ENCODE measurements at regions not wholly inside any gene's neighbourhood (a gene's known extent, or its start where the extent isn't known, plus 50 kb on each side); places are given as distances from the start of the nearest gene placed in this dataset.
A peak's percentile ranks its signal among the peaks of the same experiment; 100 is the strongest.

DNA sequence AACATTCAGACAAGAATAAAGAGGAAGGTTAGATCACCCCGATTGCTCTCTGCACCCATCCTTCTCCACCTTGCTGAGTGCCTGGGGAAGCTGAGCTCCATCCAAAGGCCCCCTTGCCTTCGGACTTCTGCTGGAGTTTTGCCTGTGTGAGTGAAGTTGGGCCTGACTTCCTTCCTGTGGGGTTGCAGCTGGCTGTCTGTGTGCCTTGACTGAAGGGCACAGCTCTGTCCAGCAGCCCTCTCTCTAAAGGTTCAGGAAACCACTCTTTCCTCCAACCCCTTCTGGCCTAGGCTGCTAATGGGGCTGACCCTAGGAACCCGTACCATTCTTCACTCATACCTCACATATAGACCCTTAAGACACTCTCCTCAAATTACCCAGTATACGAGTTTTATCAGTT lies 173.4 kb upstream of the HMCN1 start:
- Histone ChIP-seq H4K5ac (ENCODE audit: low read length) (no peak overlapping the region), H3K9ac (ENCODE audit: low read length) (no peak overlapping the region), H3K4ac (ENCODE audit: low read depth, low read length) (no peak overlapping the region), H3K18ac (ENCODE audit: low read length) (no peak overlapping the region), H3K4me1 (ENCODE audit: control insufficient read depth, low read depth, low read length) (no peaks in the 10 kb centered on the region), H3K79me2 (ENCODE audit: control insufficient read depth, insufficient read depth, low read length) (no peaks in the 10 kb centered on the region), H3K4me2 (ENCODE audit: low read length) (no peak overlapping the region), H3K23ac (ENCODE audit: low read length) (no peak overlapping the region), H2BK15ac (replicated peaks; ENCODE audit: low read depth) (no peak overlapping the region), H2BK5ac (ENCODE audit: low read length) (no peak overlapping the region), H3K79me1 (ENCODE audit: low read length) (no peaks in the 10 kb centered on the region), H3K4me3 (ENCODE audit: low read length) (no peak overlapping the region), H4K8ac (ENCODE audit: low read depth, low read length) (no peak overlapping the region), H3K56ac (ENCODE audit: low read length) (no peak overlapping the region), H3K27ac (ENCODE audit: low read depth, low read length) (no peak overlapping the region), H3K27me3 (ENCODE audit: insufficient read depth, low read length, poor library complexity) (no peaks in the 10 kb centered on the region), H2AK5ac (ENCODE audit: low read length) (no peak overlapping the region), H3K36me3 (ENCODE audit: control insufficient read depth, insufficient read depth, low read length) (no peaks in the 10 kb centered on the region), H2BK120ac (ENCODE audit: low read depth, low read length) (no peak overlapping the region)
- no peak for DNase-seq
- no CpG with 5 or more reads among the region's 4 CpGs for WGBS (ENCODE audit: extremely low coverage, insufficient coverage, low lambda C conversion rate)

DNA sequence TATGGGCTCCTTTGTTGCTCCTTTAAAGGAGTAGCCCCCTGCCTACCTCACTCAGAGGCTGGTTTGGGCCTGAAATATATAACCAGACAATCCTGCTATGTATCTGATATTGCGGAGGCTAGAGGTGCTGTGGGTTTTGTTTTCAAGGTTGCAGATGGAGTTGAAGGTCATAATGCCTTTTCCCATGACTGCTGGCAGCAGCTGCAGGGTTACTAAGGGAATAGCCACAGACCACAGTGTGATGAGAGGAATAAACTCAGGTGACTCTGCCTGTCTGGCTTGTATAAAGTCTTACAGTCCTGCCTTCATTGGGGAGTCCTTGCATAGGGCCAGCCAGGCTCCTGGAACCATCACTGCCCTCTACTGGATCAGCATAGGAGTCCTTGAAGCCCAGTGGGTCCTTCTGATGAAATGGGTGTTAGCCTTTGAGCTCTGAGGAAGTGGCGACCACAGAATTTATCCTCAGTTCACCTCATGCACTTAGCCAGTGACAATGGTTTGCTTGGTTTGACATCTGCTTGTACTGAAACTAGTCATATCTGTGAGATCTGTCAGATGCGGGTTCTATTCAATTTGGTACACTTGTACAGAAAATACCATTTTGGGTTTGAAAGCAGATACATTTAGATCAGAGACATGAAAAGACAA lies 174.4 kb upstream of the HMCN1 start:
- H4K5ac ChIP-seq (ENCODE audit: low read length) = no peak overlapping the region
- H2AK5ac ChIP-seq (ENCODE audit: low read length) = no peak overlapping the region
- no peak overlapping the region for H2BK120ac ChIP-seq (ENCODE audit: low read depth, low read length)
- H2BK5ac ChIP-seq (ENCODE audit: low read length) = no peak overlapping the region
- no CpG with 5 or more reads among the region's 3 CpGs for WGBS (ENCODE audit: extremely low coverage, insufficient coverage, low lambda C conversion rate)
- no peak overlapping the region for H3K23ac ChIP-seq (ENCODE audit: low read length)
- H3K4me1 ChIP-seq (ENCODE audit: control insufficient read depth, low read depth, low read length) = no peaks in the 10 kb centered on the region
- H3K9ac ChIP-seq (ENCODE audit: low read length) = no peak overlapping the region
- H4K8ac ChIP-seq (ENCODE audit: low read depth, low read length) = no peak overlapping the region
- no peaks in the 10 kb centered on the region for H3K36me3 ChIP-seq (ENCODE audit: control insufficient read depth, insufficient read depth, low read length)
- no peaks in the 10 kb centered on the region for H3K79me2 ChIP-seq (ENCODE audit: control insufficient read depth, insufficient read depth, low read length)
- H3K27me3 ChIP-seq (ENCODE audit: insufficient read depth, low read length, poor library complexity) = no peaks in the 10 kb centered on the region
- peak overlapping the region; percentile 98 for H2BK15ac ChIP-seq (replicated peaks; ENCODE audit: low read depth)
- H3K79me1 ChIP-seq (ENCODE audit: low read length) = no peaks in the 10 kb centered on the region
- peak overlapping the region; percentile 28 for H3K56ac ChIP-seq (ENCODE audit: low read length)
- H3K4ac ChIP-seq (ENCODE audit: low read depth, low read length) = no peak overlapping the region
- H3K4me2 ChIP-seq (ENCODE audit: low read length) = no peak overlapping the region
- H3K27ac ChIP-seq (ENCODE audit: low read depth, low read length) = no peak overlapping the region
- H3K18ac ChIP-seq (ENCODE audit: low read length) = peak overlapping the region; percentile 53
- DNase-seq = peak; percentile 90
- no peak overlapping the region for H3K4me3 ChIP-seq (ENCODE audit: low read length)

DNA sequence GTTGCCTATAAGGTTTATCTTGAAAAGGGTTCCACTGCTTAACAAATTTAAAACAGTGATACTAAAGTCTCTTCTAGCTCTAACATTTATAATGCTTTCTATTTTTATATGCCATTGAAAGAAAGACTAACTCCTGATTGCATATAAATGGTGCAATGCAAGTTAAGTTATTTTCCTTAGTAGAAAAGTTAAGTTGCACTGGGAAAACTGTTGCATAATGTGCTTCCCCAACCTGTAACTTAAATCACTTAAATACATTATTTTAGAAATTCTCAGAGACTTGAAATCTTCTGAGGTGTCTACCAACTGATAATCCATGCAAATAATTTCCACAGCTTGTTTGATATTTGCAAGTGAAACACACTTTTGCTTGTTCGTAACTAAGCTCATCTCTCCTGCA lies 175.0 kb upstream of the HMCN1 start:
- Histone ChIP-seq H2BK120ac (ENCODE audit: low read depth, low read length) (no peak overlapping the region), H2BK5ac (ENCODE audit: low read length) (no peak overlapping the region), H4K8ac (ENCODE audit: low read depth, low read length) (no peak overlapping the region), H3K4me2 (ENCODE audit: low read length) (no peak overlapping the region), H3K9ac (ENCODE audit: low read length) (no peak overlapping the region), H3K4ac (ENCODE audit: low read depth, low read length) (no peak overlapping the region), H3K4me1 (ENCODE audit: control insufficient read depth, low read depth, low read length) (no peaks in the 10 kb centered on the region), H3K79me2 (ENCODE audit: control insufficient read depth, insufficient read depth, low read length) (no peaks in the 10 kb centered on the region), H3K27me3 (ENCODE audit: insufficient read depth, low read length, poor library complexity) (no peaks in the 10 kb centered on the region), H2AK5ac (ENCODE audit: low read length) (no peak overlapping the region), H3K56ac (ENCODE audit: low read length) (no peak overlapping the region), H3K18ac (ENCODE audit: low read length) (no peak overlapping the region), H3K23ac (ENCODE audit: low read length) (no peak overlapping the region), H3K27ac (ENCODE audit: low read depth, low read length) (no peak overlapping the region), H3K79me1 (ENCODE audit: low read length) (no peaks in the 10 kb centered on the region), H4K5ac (ENCODE audit: low read length) (no peak overlapping the region), H3K4me3 (ENCODE audit: low read length) (no peak overlapping the region), H3K36me3 (ENCODE audit: control insufficient read depth, insufficient read depth, low read length) (no peaks in the 10 kb centered on the region), H2BK15ac (replicated peaks; ENCODE audit: low read depth) (peak overlapping the region; percentile 98)
- no peak for DNase-seq
- no CpG with 5 or more reads among the region's 1 CpG for WGBS (ENCODE audit: extremely low coverage, insufficient coverage, low lambda C conversion rate)

DNA sequence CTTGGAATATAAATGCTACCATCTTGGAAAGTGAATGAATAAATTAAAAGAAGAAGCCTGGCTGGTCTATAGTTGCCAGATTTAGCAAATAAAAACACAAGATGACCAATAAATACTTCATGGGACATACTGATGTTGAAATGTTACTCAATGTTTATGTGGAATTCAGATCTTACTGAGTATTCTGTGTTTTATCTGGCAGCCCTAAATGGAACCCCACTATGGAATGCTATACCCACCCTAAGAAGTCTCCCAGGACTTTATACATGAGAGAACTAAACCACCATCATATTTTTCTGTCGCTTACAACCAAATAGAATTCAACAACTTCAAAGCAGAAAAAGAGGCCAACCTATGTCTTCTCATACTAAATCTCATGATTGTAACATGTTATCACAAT lies 177.6 kb upstream of the HMCN1 start:
- no peaks in the 10 kb centered on the region for H3K36me3 ChIP-seq (ENCODE audit: control insufficient read depth, insufficient read depth, low read length)
- H2BK15ac ChIP-seq (replicated peaks; ENCODE audit: low read depth) = no peak overlapping the region
- no peak overlapping the region for H3K23ac ChIP-seq (ENCODE audit: low read length)
- H3K56ac ChIP-seq (ENCODE audit: low read length) = no peak overlapping the region
- no peaks in the 10 kb centered on the region for H3K79me1 ChIP-seq (ENCODE audit: low read length)
- no peak overlapping the region for H4K5ac ChIP-seq (ENCODE audit: low read length)
- no peak overlapping the region for H3K9ac ChIP-seq (ENCODE audit: low read length)
- DNase-seq = no peak
- H3K27me3 ChIP-seq (ENCODE audit: insufficient read depth, low read length, poor library complexity) = no peaks in the 10 kb centered on the region
- WGBS (ENCODE audit: extremely low coverage, insufficient coverage, low lambda C conversion rate) = no CpG with 5 or more reads among the region's 1 CpG
- no peaks in the 10 kb centered on the region for H3K4me1 ChIP-seq (ENCODE audit: control insufficient read depth, low read depth, low read length)
- H4K8ac ChIP-seq (ENCODE audit: low read depth, low read length) = no peak overlapping the region
- H3K4ac ChIP-seq (ENCODE audit: low read depth, low read length) = no peak overlapping the region
- H3K4me2 ChIP-seq (ENCODE audit: low read length) = no peak overlapping the region
- H3K4me3 ChIP-seq (ENCODE audit: low read length) = no peak overlapping the region
- no peak overlapping the region for H2BK120ac ChIP-seq (ENCODE audit: low read depth, low read length)
- no peaks in the 10 kb centered on the region for H3K79me2 ChIP-seq (ENCODE audit: control insufficient read depth, insufficient read depth, low read length)
- no peak overlapping the region for H2AK5ac ChIP-seq (ENCODE audit: low read length)
- H3K18ac ChIP-seq (ENCODE audit: low read length) = no peak overlapping the region
- H2BK5ac ChIP-seq (ENCODE audit: low read length) = no peak overlapping the region
- H3K27ac ChIP-seq (ENCODE audit: low read depth, low read length) = no peak overlapping the region

DNA sequence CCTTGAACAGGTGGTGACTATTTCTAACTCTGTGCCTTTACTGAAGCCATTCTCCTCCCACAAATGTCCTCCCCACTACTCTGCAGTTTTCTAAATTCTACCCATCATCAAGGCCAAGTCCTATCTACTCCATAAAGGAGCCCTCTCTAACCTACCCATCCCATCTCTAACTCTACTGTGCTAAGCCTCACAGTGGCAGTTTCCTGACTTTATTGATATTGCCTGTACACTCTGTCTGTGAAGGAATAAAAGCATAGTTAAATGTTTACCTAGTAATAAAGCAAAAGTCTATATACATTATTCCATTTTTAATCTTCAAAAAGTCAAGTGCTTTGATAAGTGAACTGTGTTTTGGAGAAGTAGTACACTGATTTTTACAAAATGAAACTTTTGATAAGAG lies 178.4 kb upstream of the HMCN1 start:
- H3K23ac ChIP-seq (ENCODE audit: low read length) = no peak overlapping the region
- H3K4me3 ChIP-seq (ENCODE audit: low read length) = no peak overlapping the region
- no peak overlapping the region for H2BK15ac ChIP-seq (replicated peaks; ENCODE audit: low read depth)
- DNase-seq = no peak
- H3K56ac ChIP-seq (ENCODE audit: low read length) = no peak overlapping the region
- no peak overlapping the region for H3K9ac ChIP-seq (ENCODE audit: low read length)
- no peaks in the 10 kb centered on the region for H3K79me2 ChIP-seq (ENCODE audit: control insufficient read depth, insufficient read depth, low read length)
- H3K27ac ChIP-seq (ENCODE audit: low read depth, low read length) = no peak overlapping the region
- no peak overlapping the region for H3K18ac ChIP-seq (ENCODE audit: low read length)
- no peak overlapping the region for H3K4me2 ChIP-seq (ENCODE audit: low read length)
- no peak overlapping the region for H3K4ac ChIP-seq (ENCODE audit: low read depth, low read length)
- no peaks in the 10 kb centered on the region for H3K27me3 ChIP-seq (ENCODE audit: insufficient read depth, low read length, poor library complexity)
- no peaks in the 10 kb centered on the region for H3K36me3 ChIP-seq (ENCODE audit: control insufficient read depth, insufficient read depth, low read length)
- H2AK5ac ChIP-seq (ENCODE audit: low read length) = no peak overlapping the region
- H2BK5ac ChIP-seq (ENCODE audit: low read length) = no peak overlapping the region
- H3K79me1 ChIP-seq (ENCODE audit: low read length) = no peaks in the 10 kb centered on the region
- no peak overlapping the region for H4K8ac ChIP-seq (ENCODE audit: low read depth, low read length)
- H4K5ac ChIP-seq (ENCODE audit: low read length) = no peak overlapping the region
- no peaks in the 10 kb centered on the region for H3K4me1 ChIP-seq (ENCODE audit: control insufficient read depth, low read depth, low read length)
- no peak overlapping the region for H2BK120ac ChIP-seq (ENCODE audit: low read depth, low read length)

DNA sequence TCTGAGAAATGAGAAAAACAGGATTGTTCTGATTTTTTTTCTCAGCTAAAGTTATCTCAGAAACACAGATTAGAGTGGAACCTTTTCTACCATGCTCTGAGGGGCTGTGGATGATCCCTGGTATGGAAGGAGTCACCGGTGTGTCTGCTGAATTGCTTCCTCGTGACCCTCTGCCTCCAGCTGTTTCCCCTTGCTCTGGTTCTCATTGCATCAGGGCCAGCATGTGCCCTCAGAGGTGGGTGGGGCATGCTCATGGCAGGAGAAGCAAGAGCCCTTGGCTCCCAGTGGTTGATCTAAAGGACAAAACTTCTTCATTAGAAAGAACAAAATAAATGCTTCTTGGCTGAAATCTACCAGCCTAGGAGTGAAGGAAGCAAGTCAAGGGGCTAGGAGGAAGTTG lies 183.2 kb upstream of the HMCN1 start:
- H3K4me2 ChIP-seq (ENCODE audit: low read length) = no peak overlapping the region
- H3K36me3 ChIP-seq (ENCODE audit: control insufficient read depth, insufficient read depth, low read length) = no peaks in the 10 kb centered on the region
- no CpG with 5 or more reads among the region's 2 CpGs for WGBS (ENCODE audit: extremely low coverage, insufficient coverage, low lambda C conversion rate)
- H3K79me1 ChIP-seq (ENCODE audit: low read length) = no peaks in the 10 kb centered on the region
- H3K4me3 ChIP-seq (ENCODE audit: low read length) = no peak overlapping the region
- no peaks in the 10 kb centered on the region for H3K79me2 ChIP-seq (ENCODE audit: control insufficient read depth, insufficient read depth, low read length)
- H2AK5ac ChIP-seq (ENCODE audit: low read length) = no peak overlapping the region
- no peak overlapping the region for H2BK15ac ChIP-seq (replicated peaks; ENCODE audit: low read depth)
- no peak overlapping the region for H3K23ac ChIP-seq (ENCODE audit: low read length)
- no peak for DNase-seq
- H4K5ac ChIP-seq (ENCODE audit: low read length) = no peak overlapping the region
- H3K56ac ChIP-seq (ENCODE audit: low read length) = no peak overlapping the region
- no peak overlapping the region for H2BK5ac ChIP-seq (ENCODE audit: low read length)
- no peak overlapping the region for H3K9ac ChIP-seq (ENCODE audit: low read length)
- no peaks in the 10 kb centered on the region for H3K27me3 ChIP-seq (ENCODE audit: insufficient read depth, low read length, poor library complexity)
- no peak overlapping the region for H3K4ac ChIP-seq (ENCODE audit: low read depth, low read length)
- no peak overlapping the region for H3K18ac ChIP-seq (ENCODE audit: low read length)
- no peak overlapping the region for H4K8ac ChIP-seq (ENCODE audit: low read depth, low read length)
- no peaks in the 10 kb centered on the region for H3K4me1 ChIP-seq (ENCODE audit: control insufficient read depth, low read depth, low read length)
- no peak overlapping the region for H2BK120ac ChIP-seq (ENCODE audit: low read depth, low read length)
- H3K27ac ChIP-seq (ENCODE audit: low read depth, low read length) = no peak overlapping the region
